SK-N-SH (cell line): ENCODE measurements at regions not wholly inside any gene's neighbourhood (a gene's known extent, or its start where the extent isn't known, plus 50 kb on each side); places are given as distances from the start of the nearest gene placed in this dataset.

Experiments
- CTCF ChIA-PET: fragments of 300-600, 350-600 bp; formaldehyde crosslinking; extraction: SDS; loops from one replicate; lab custom pipeline; 2021; lab: Yijun Ruan, JAX
- POLR2A ChIA-PET: fragments of 350-600 bp; sonication (Branson Sonifier 250); formaldehyde crosslinking; extraction: SDS; loops from one replicate; lab custom pipeline; 2020; ENCODE audit warnings: antibody characterized with exemption, inconsistent platforms; lab: Yijun Ruan, JAX
- DNase-seq: peaks from one replicate; pipeline ENCODE4 v3.0.0; 2012
- H2AFZ ChIP-seq: fragments of 200-600 bp; sonication (generic); 2 replicates; pipeline ENCODE4 v1.8.1; 2016; ENCODE audit warnings: antibody characterized with exemption, mild to moderate bottlenecking, low read depth
- H3F3A ChIP-seq: fragments of 200-600 bp; sonication (generic); replicated peaks from 2 replicates; pipeline ENCODE3; 2016; ENCODE audit warnings: antibody characterized with exemption, mild to moderate bottlenecking; ENCODE audit not compliant: insufficient read depth
- H3K27ac ChIP-seq, 2 experiments: fragments of 200-500 bp in 1 of 2; fragments of 200-600 bp in 1 of 2; sonication (Bioruptor generic) in 1 of 2; sonication (generic), shearing (Covaris generic) in 1 of 2; 2 replicates each; pipeline versions ENCODE4 v1.5.1 to v1.6.1; 2014 to 2016; ENCODE audit warnings: low read depth in 2 of 2, inconsistent platforms in 1 of 2, low read length in 1 of 2, mild to moderate bottlenecking in 1 of 2, mixed read lengths in 1 of 2
- H3K27me3 ChIP-seq: fragments of 200-600 bp; sonication (generic), shearing (Covaris generic); 2 replicates; pipeline ENCODE4 v1.6.1; 2016; ENCODE audit warnings: mixed run types; ENCODE audit not compliant: insufficient read depth
- H3K36me3 ChIP-seq, 2 experiments: fragments of 200-500 bp in 1 of 2; fragments of 200-600 bp in 1 of 2; sonication (Bioruptor generic) in 1 of 2; sonication (generic) in 1 of 2; replicated peaks in 1 of 2; 2 replicates each; pipeline versions ENCODE3 to v1.5.1; 2014 to 2016; ENCODE audit warnings: low read length in 1 of 2, mild to moderate bottlenecking in 1 of 2; ENCODE audit not compliant: insufficient read depth in 2 of 2, control insufficient read depth in 1 of 2
- H3K4me1 ChIP-seq, 2 experiments: fragments of 200-500 bp in 1 of 2; fragments of 200-600 bp in 1 of 2; sonication (Bioruptor generic) in 1 of 2; sonication (generic), shearing (Covaris generic) in 1 of 2; 2 replicates each; pipeline versions ENCODE4 v1.5.1 to v1.6.1; 2014 to 2016; ENCODE audit warnings: low read depth in 1 of 2, low read length in 1 of 2, mixed run types in 1 of 2; ENCODE audit not compliant: insufficient read depth in 2 of 2, control insufficient read depth in 1 of 2
- H3K4me2 ChIP-seq: fragments of 200-600 bp; sonication (generic), shearing (Covaris generic); 2 replicates; pipeline ENCODE4 v1.6.1; 2017; ENCODE audit warnings: mixed run types
- H3K4me3 ChIP-seq, 2 experiments: fragments of 200-500 bp in 1 of 2; fragments of 200-600 bp in 1 of 2; sonication (Bioruptor generic) in 1 of 2; sonication (generic), shearing (Covaris generic) in 1 of 2; 2 replicates each; pipeline versions ENCODE4 v1.5.1 to v1.8.1; 2014 to 2016; ENCODE audit warnings: low read depth in 2 of 2, inconsistent platforms in 1 of 2, low read length in 1 of 2, mild to moderate bottlenecking in 1 of 2, mixed read lengths in 1 of 2, moderate library complexity in 1 of 2
- H3K79me2 ChIP-seq: fragments of 200-600 bp; sonication (generic); 2 replicates; pipeline ENCODE4 v1.8.1; 2017; ENCODE audit warnings: mild to moderate bottlenecking; ENCODE audit not compliant: insufficient read depth
- H3K9ac ChIP-seq: fragments of 200-600 bp; sonication (generic); 2 replicates; pipeline ENCODE4 v1.6.1; 2017; ENCODE audit warnings: mixed run types
- H3K9me2 ChIP-seq: fragments of 200-600 bp; sonication (generic); 2 replicates; pipeline ENCODE4 v1.6.1; 2017; ENCODE audit warnings: mixed run types
- H3K9me3 ChIP-seq: fragments of 200-600 bp; sonication (generic); 2 replicates; pipeline ENCODE4 v1.6.1; 2017; ENCODE audit warnings: mixed run types, mild to moderate bottlenecking, moderate library complexity
- H4K20me1 ChIP-seq: fragments of 200-600 bp; sonication (generic); 2 replicates; pipeline ENCODE4 v1.6.1; 2017; ENCODE audit warnings: mild to moderate bottlenecking, mixed run types; ENCODE audit not compliant: insufficient read depth
- FOXM1 ChIP-seq: IDR thresholded peaks from 2 replicates; pipeline ENCODE4 v1.4.0; 2012; ENCODE audit warnings: low read depth, mild to moderate bottlenecking
- GABPA ChIP-seq: IDR thresholded peaks from 2 replicates; pipeline ENCODE4 v1.4.0; 2012; ENCODE audit warnings: low read depth, mild to moderate bottlenecking
- MXI1 ChIP-seq: IDR thresholded peaks from 2 replicates; pipeline ENCODE4 v1.6.1; 2012; ENCODE audit warnings: mild to moderate bottlenecking, low read depth, low read length, improper control_type of control experiment
- RAD21 ChIP-seq: IDR thresholded peaks from 2 replicates; pipeline ENCODE4 v1.6.1; 2012; ENCODE audit warnings: mild to moderate bottlenecking, low read length
- RCOR1 ChIP-seq: fragments of 150-350 bp; IDR thresholded peaks from 2 replicates; pipeline ENCODE4 v1.6.1; 2017; ENCODE audit warnings: antibody characterized with exemption, low read length
- TEAD4 ChIP-seq: IDR thresholded peaks from 2 replicates; pipeline ENCODE4 v1.4.0; 2012; ENCODE audit warnings: mild to moderate bottlenecking, borderline replicate concordance; ENCODE audit not compliant: insufficient read depth
- WGBS: methylation state at CpG from one replicate; pipeline ENCODE4 v1.1.6; 2017; ENCODE audit warnings: low lambda C conversion rate; 5-methylcytosine and 5-hydroxymethylcytosine counted together
- TF ChIP-seq, protein P1 (sequence below): fragments of 150-350 bp; IDR thresholded peaks from 2 replicates; pipeline ENCODE4 v1.6.1; 2017; ENCODE audit warnings: antibody characterized with exemption, low read length, low read depth, borderline replicate concordance
- TF ChIP-seq, protein P2 (sequence below): fragments of 150-350 bp; IDR thresholded peaks from 2 replicates; pipeline ENCODE4 v1.6.1; 2016; ENCODE audit warnings: mild to moderate bottlenecking, low read depth, low read length
- TF ChIP-seq, protein P3 (sequence below): IDR thresholded peaks from 2 replicates; pipeline ENCODE4 v1.4.0; 2012; ENCODE audit warnings: low read depth, borderline replicate concordance
- TF ChIP-seq, protein P4 (sequence below): fragments of 200-600 bp; sonication (generic); IDR thresholded peaks from 2 replicates; pipeline ENCODE4 v1.6.1; 2017; ENCODE audit warnings: antibody characterized with exemption, mild to moderate bottlenecking, moderate library complexity

DNA sequence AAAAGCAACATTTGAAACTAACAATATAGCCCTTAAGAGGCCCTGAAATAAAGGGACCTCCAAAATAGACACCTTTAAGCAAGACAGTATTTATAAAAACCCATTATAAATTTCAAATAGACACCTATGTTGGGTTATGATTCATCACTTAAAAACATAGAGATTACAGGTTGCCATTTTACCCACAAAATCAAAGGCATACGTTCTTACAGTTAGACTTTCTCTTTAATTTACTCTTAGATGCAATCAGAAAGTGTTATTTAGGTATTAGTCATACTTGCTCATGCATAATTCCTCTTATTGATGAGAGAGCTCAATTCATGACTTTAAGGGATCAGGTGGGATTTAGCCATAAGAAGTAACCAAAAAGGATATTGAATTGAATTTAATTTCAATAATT, 51.5 kb upstream of the TMEM200A start:
- H3K9me3 ChIP-seq = no peaks in the 10 kb centered on the region
- no peaks in the 10 kb centered on the region for H3K27me3 ChIP-seq
- H3K79me2 ChIP-seq = peaks cover 10% of the 10 kb centered on the region; the same call in 1 of the 2 replicates
- H4K20me1 ChIP-seq = no peaks in the 10 kb centered on the region
- no peaks in the 10 kb centered on the region for H3F3A ChIP-seq
- H2AFZ ChIP-seq = no peak overlapping the region
- TF ChIP-seq, protein P1, sequence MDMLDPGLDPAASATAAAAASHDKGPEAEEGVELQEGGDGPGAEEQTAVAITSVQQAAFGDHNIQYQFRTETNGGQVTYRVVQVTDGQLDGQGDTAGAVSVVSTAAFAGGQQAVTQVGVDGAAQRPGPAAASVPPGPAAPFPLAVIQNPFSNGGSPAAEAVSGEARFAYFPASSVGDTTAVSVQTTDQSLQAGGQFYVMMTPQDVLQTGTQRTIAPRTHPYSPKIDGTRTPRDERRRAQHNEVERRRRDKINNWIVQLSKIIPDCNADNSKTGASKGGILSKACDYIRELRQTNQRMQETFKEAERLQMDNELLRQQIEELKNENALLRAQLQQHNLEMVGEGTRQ = no peak
- TF ChIP-seq, protein P2, sequence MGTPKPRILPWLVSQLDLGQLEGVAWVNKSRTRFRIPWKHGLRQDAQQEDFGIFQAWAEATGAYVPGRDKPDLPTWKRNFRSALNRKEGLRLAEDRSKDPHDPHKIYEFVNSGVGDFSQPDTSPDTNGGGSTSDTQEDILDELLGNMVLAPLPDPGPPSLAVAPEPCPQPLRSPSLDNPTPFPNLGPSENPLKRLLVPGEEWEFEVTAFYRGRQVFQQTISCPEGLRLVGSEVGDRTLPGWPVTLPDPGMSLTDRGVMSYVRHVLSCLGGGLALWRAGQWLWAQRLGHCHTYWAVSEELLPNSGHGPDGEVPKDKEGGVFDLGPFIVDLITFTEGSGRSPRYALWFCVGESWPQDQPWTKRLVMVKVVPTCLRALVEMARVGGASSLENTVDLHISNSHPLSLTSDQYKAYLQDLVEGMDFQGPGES = no peak
- TF ChIP-seq, protein P3, sequence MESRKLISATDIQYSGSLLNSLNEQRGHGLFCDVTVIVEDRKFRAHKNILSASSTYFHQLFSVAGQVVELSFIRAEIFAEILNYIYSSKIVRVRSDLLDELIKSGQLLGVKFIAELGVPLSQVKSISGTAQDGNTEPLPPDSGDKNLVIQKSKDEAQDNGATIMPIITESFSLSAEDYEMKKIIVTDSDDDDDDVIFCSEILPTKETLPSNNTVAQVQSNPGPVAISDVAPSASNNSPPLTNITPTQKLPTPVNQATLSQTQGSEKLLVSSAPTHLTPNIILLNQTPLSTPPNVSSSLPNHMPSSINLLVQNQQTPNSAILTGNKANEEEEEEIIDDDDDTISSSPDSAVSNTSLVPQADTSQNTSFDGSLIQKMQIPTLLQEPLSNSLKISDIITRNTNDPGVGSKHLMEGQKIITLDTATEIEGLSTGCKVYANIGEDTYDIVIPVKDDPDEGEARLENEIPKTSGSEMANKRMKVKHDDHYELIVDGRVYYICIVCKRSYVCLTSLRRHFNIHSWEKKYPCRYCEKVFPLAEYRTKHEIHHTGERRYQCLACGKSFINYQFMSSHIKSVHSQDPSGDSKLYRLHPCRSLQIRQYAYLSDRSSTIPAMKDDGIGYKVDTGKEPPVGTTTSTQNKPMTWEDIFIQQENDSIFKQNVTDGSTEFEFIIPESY = no peak
- TF ChIP-seq TEAD4 (no peak), FOXM1 (no peak), GABPA (no peak), MXI1 (no peak), RAD21 (no peak)
- TF ChIP-seq, protein P4, sequence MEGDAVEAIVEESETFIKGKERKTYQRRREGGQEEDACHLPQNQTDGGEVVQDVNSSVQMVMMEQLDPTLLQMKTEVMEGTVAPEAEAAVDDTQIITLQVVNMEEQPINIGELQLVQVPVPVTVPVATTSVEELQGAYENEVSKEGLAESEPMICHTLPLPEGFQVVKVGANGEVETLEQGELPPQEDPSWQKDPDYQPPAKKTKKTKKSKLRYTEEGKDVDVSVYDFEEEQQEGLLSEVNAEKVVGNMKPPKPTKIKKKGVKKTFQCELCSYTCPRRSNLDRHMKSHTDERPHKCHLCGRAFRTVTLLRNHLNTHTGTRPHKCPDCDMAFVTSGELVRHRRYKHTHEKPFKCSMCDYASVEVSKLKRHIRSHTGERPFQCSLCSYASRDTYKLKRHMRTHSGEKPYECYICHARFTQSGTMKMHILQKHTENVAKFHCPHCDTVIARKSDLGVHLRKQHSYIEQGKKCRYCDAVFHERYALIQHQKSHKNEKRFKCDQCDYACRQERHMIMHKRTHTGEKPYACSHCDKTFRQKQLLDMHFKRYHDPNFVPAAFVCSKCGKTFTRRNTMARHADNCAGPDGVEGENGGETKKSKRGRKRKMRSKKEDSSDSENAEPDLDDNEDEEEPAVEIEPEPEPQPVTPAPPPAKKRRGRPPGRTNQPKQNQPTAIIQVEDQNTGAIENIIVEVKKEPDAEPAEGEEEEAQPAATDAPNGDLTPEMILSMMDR = no peak
- no peak overlapping the region for H3K4me3 ChIP-seq
- H3K36me3 ChIP-seq = peaks cover 0 to 9% of the 10 kb centered on the region in 2 experiments
- DNase-seq = no peak
- CTCF ChIA-PET = interaction anchor here (2.1 kb wide), 1 partner anchor 8 kb away, joined by 17 read pairs; no protein-coding TSS in a partner anchor
- no peak overlapping the region for H3K9ac ChIP-seq
- POLR2A ChIA-PET = no interaction called here
- H3K4me1 ChIP-seq = no peaks in the 10 kb centered on the region
- WGBS = 35% methylated on average over 1 of the region's 1 CpG
- no peak overlapping the region for H3K4me2 ChIP-seq
- H3K27ac ChIP-seq = no peak overlapping the region
- H3K9me2 ChIP-seq = no peaks in the 10 kb centered on the region

DNA sequence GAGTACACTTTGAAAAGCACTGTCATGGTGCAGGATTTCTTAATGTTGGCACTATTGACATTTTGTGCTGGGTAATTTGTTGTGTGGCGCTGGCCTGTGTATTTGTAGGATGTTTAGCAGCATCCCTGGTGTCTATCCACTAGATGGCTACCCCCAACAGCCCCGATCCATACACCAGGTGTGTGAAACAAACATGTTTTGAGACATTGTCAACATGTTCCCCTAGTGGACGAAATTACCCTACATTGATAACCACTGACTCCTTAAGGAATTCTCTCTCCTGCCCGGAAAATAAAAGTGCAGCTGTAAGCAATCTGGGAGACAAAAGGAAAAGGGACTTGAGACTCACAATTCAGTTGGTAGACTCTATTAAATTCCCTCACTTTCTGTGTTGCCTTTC, 52.6 kb upstream of the TMEM200A start:
- no peak for DNase-seq
- Histone ChIP-seq H3K9me3 (no peaks in the 10 kb centered on the region), H3K27ac (no peak overlapping the region), H3K27me3 (no peaks in the 10 kb centered on the region), H4K20me1 (no peaks in the 10 kb centered on the region), H3K9ac (no peak overlapping the region), H3K9me2 (no peaks in the 10 kb centered on the region), H3K4me1 (no peaks in the 10 kb centered on the region), H3K79me2 (no peaks in the 10 kb centered on the region), H3F3A (no peaks in the 10 kb centered on the region), H3K4me3 (no peak overlapping the region), H2AFZ (no peak overlapping the region), H3K36me3 (peaks cover 0 to 13% of the 10 kb centered on the region in 2 experiments), H3K4me2 (no peak overlapping the region)
- CTCF ChIA-PET = interaction anchor here (1.0 to 2.1 kb wide), 2 partner anchors 9 to 532 kb away, joined by 3 to 17 read pairs; no protein-coding TSS in a partner anchor
- no peak for TF ChIP-seq RCOR1
- TF ChIP-seq, protein P4 = peak; percentile 12; the same call in 1 of the 2 replicates
- TF ChIP-seq, protein P1 = no peak
- WGBS = 67% methylated on average over 4 of the region's 4 CpGs
- POLR2A ChIA-PET = no interaction called here
